NK-92 treated with Interleukin-12 subunit alpha and Interleukin-12 subunit beta, amount 100 ng/mL, for 24 hours (cell line): ENCODE measurements at regions not wholly inside any gene's neighbourhood (a gene's known extent, or its start where the extent isn't known, plus 50 kb on each side); places are given as distances from the start of the nearest gene placed in this dataset.
"Not testable (repeated sequence)": the region's sequence is repeated elsewhere in the genome, so short reads cannot be mapped to it uniquely, and the experiment has no call there.

Experiments
- DNase-seq: peaks from one replicate; lab custom pipeline; 2025; lab: John Stamatoyannopoulos, UW

GRCh38 chr3:176628101-176628639 lies 569.1 kb downstream of the TBL1XR1 start:
- no peak for DNase-seq

- no peak for DNase-seq
These were observed 573.7 kb downstream of the TBL1XR1 start for GRCh38 chr3:176623468-176624150.

GRCh38 chr3:176619833-176620232 lies 577.4 kb downstream of the TBL1XR1 start:
- DNase-seq, result no peak

GRCh38 chr3:176615826-176616225 lies 581.5 kb downstream of the TBL1XR1 start:
- DNase-seq, result no peak

GRCh38 chr3:176611703-176612102 lies 585.6 kb downstream of the TBL1XR1 start:
- DNase-seq, result no peak

GRCh38 chr3:176609361-176609760 lies 587.9 kb downstream of the TBL1XR1 start:
- DNase-seq, result no peak

- DNase-seq, result not testable (repeated sequence)
These were observed 591.7 kb downstream of the TBL1XR1 start for GRCh38 chr3:176605553-176605952.

GRCh38 chr3:176595307-176595706 lies 602.0 kb downstream of the TBL1XR1 start:
- DNase-seq, result no peak

GRCh38 chr3:176590722-176591121 lies 606.6 kb downstream of the TBL1XR1 start:
- DNase-seq, result no peak

- DNase-seq, result no peak
These were observed 610.2 kb downstream of the TBL1XR1 start for GRCh38 chr3:176587089-176587488.

GRCh38 chr3:176584413-176585176 lies 612.7 kb downstream of the TBL1XR1 start:
- no peak for DNase-seq

- DNase-seq, result no peak
These were observed 613.3 kb downstream of the TBL1XR1 start for GRCh38 chr3:176583956-176584355.

GRCh38 chr3:176581589-176581988 lies 615.7 kb downstream of the TBL1XR1 start:
- no peak for DNase-seq

GRCh38 chr3:176579711-176580185 lies 617.5 kb downstream of the TBL1XR1 start:
- no peak for DNase-seq

GRCh38 chr3:176578316-176578715 lies 619.0 kb downstream of the TBL1XR1 start:
- DNase-seq, result no peak

GRCh38 chr3:176577447-176577846 lies 619.8 kb downstream of the TBL1XR1 start:
- DNase-seq, result no peak

- no peak for DNase-seq
These were observed 622.5 kb downstream of the TBL1XR1 start for GRCh38 chr3:176574786-176575185.

GRCh38 chr3:176571926-176572325 lies 625.4 kb downstream of the TBL1XR1 start:
- DNase-seq, result no peak

- DNase-seq, result no peak
These were observed 626.3 kb downstream of the TBL1XR1 start for GRCh38 chr3:176570992-176571391.

- no peak for DNase-seq
These were observed 629.1 kb downstream of the TBL1XR1 start for GRCh38 chr3:176568189-176568588.

GRCh38 chr3:176566757-176567156 lies 630.5 kb downstream of the TBL1XR1 start:
- DNase-seq, result no peak

GRCh38 chr3:176562331-176562730 lies 635.0 kb downstream of the TBL1XR1 start:
- no peak for DNase-seq

GRCh38 chr3:176561826-176562225 lies 635.5 kb downstream of the TBL1XR1 start:
- no peak for DNase-seq
